ENCODE measurements at regions not wholly inside any gene's neighbourhood (a gene's known extent, or its start where the extent isn't known, plus 50 kb on each side); places are given as distances from the start of the nearest gene placed in this dataset.
"Not testable (repeated sequence)": the region's sequence is repeated elsewhere in the genome, so short reads cannot be mapped to it uniquely, and the experiment has no call there.

DNA sequence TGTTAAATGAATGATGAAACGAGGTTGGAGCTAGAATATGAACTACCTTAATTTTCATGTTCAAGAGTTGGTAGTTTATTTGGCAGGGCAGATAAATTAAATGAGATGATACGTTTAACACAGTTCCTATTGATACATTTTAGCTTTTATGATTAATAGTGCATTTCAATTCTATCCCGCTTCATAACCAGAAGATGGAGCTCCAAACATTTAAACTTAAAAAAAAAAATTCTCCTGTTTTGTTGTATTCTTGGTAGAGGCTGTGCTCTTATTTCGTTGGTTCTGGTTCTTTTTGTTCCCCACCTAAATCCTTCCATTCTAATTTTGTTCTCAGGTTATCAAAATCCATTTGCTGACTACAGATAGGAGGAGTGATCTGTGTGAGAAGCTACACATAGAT, 71.8 kb upstream of the PTPN13 start:
- DNase-seq (ENCODE audit: low read depth): peak; percentile 22
- no peak overlapping the region for H3K4me3 ChIP-seq (replicated peaks; ENCODE audit: low read depth, low read length)
- TF ChIP-seq, protein P1, sequence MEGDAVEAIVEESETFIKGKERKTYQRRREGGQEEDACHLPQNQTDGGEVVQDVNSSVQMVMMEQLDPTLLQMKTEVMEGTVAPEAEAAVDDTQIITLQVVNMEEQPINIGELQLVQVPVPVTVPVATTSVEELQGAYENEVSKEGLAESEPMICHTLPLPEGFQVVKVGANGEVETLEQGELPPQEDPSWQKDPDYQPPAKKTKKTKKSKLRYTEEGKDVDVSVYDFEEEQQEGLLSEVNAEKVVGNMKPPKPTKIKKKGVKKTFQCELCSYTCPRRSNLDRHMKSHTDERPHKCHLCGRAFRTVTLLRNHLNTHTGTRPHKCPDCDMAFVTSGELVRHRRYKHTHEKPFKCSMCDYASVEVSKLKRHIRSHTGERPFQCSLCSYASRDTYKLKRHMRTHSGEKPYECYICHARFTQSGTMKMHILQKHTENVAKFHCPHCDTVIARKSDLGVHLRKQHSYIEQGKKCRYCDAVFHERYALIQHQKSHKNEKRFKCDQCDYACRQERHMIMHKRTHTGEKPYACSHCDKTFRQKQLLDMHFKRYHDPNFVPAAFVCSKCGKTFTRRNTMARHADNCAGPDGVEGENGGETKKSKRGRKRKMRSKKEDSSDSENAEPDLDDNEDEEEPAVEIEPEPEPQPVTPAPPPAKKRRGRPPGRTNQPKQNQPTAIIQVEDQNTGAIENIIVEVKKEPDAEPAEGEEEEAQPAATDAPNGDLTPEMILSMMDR (IDR thresholded peaks at IDR 0.05; ENCODE audit: low read length, missing control alignments): peak; percentile 33

DNA sequence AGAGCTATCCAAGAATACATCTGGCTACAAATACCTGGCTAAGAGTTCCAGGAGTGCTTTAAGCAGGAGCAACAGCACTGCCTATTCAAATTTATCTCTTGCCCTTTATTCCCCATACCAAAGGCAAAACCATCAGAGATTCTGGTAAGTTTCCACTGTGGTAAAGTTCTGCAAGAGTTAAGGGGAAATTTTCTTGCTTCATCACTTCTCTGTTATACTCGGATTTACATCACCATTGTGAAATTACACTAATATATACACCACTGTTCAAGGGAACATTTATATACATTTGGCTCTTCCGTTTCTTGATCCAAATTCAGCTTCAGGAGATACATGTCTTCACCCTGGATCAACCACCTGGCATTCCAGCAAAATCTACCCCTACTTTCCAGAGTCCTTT, 70.8 kb upstream of the PTPN13 start:
- DNase-seq (ENCODE audit: low read depth): no peak
- H3K4me3 ChIP-seq (replicated peaks; ENCODE audit: low read depth, low read length): no peak overlapping the region
- TF ChIP-seq, protein P1 (IDR thresholded peaks at IDR 0.05; ENCODE audit: low read length, missing control alignments): no peak

DNA sequence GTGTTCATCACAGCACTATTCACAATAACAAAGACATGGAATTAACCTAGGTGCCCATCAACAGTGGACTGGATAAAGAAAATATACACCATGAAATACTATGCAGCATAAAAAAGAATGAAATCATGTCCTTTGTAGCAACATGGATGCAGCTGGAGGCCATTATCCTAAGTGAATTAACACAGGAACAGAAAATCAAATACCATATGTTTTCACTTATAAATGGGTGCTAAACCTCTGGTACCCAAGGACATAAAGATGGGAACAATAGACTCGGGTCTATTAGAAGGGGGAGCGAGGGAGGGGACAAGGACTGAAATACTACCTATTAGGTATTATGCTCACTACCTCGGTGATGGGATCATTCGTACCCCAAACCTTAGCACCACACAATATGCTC, 66.4 kb upstream of the PTPN13 start:
- not testable (repeated sequence) for DNase-seq (ENCODE audit: low read depth); H3K4me3 ChIP-seq (replicated peaks; ENCODE audit: low read depth, low read length)

DNA sequence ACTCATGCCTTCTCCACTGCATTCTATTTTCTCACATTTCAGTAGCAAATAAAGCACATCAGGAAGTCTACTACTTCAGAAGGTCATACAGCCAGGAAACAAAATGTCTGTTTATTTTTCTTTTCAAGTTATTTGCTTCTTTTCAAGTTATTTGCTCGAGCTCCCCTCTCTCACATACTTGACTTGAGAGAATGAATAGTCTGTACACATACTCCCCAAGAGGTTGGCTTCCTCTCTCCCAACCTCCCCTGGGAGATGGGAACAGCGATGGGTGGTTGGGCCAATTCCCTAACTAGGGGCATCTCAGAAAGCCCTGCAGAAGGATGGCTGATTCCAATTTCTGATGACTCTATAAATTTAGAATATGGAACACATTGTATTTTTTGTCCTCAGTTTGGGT, 64.7 kb upstream of the PTPN13 start:
- DNase-seq (ENCODE audit: low read depth): no peak
- TF ChIP-seq, protein P1 (IDR thresholded peaks at IDR 0.05; ENCODE audit: low read length, missing control alignments): no peak
- no peak overlapping the region for H3K4me3 ChIP-seq (replicated peaks; ENCODE audit: low read depth, low read length)

DNA sequence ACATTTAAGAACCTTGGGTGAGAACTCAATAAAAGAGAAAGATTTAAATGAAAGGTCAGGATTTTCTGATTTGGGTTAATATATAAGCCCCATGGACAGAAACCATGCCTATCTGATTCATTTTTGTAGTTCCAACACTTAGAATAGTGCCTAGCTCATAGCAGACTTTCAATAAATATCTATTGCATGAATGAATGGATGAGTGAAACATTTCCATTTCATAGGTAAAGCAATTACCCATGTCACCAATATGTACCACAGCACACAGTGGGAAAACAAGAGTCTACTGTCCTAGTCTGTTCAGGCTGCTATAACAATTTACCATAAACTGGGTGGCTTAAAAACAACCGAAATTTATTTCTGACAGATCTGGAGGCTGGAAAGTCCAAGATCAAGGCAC, 63.9 kb upstream of the PTPN13 start:
- TF ChIP-seq, protein P1 (IDR thresholded peaks at IDR 0.05; ENCODE audit: low read length, missing control alignments): no peak
- no peak overlapping the region for H3K4me3 ChIP-seq (replicated peaks; ENCODE audit: low read depth, low read length)
- DNase-seq (ENCODE audit: low read depth): no peak

DNA sequence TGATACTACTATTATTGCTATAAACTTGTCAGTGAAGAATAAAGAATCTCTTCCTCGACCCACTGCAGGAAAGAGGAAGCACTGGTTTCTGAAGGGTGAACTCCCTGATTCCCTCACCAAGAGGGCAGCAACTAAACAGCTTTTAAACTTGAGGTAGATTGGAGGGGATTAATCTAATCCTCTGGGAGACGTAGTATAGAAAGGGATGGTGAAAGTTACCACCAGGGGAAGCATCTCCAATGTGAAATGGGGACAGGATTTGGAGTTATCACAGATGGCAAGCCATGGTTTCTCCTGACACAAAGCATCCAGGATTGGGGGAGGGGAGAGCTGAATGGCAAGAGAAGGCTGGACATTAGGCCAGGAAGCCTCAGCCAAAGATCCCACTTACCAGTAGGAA, 62.7 kb upstream of the PTPN13 start:
- TF ChIP-seq, protein P1 (IDR thresholded peaks at IDR 0.05; ENCODE audit: low read length, missing control alignments): no peak

DNA sequence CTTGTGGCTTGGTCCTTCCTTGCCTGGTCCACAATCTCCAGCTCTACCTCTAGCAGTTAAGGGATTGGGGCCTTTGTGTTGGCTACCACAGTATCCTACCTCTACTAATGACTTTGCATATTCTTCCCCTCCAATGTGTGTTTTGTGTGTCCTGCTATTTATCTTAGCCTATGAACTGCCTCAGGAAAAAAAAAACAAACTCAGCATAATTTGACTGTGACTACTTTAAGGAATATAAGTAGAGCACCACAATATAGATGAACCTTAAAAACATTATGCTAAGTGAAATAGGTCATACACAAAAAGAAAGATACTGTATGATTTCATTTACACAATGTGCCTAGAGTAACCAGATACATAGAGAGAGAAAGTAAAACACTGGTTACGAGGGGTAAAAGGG, 61.3 kb upstream of the PTPN13 start:
- TF ChIP-seq, protein P1 (IDR thresholded peaks at IDR 0.05; ENCODE audit: low read length, missing control alignments): no peak
- H3K4me3 ChIP-seq (replicated peaks; ENCODE audit: low read depth, low read length): no peak overlapping the region
- DNase-seq (ENCODE audit: low read depth): no peak

More for the DNA sequence above, 62.7 kb upstream of the PTPN13 start:
- no peak for DNase-seq (ENCODE audit: low read depth)
- no peak overlapping the region for H3K4me3 ChIP-seq (replicated peaks; ENCODE audit: low read depth, low read length)

DNA sequence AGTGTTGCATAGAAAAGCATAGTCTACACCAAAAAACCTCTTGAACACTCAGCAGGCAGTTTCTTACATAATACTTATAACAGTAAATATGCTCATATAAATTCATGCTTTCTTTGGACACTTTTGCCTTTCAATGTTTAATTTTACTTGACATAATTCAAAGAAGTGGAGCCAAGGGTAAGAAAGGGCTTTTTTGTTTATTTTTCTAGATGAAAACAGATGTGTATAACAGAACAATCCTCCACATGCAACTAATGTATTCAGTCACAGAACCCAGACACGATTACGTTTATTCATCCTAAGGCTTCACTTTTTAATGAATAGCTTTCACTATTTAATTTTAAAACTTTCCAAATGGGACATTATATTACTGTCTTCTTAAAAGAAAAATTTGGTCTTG, 58.0 kb upstream of the PTPN13 start:
- no peak overlapping the region for H3K4me3 ChIP-seq (replicated peaks; ENCODE audit: low read depth, low read length)
- TF ChIP-seq, protein P1 (IDR thresholded peaks at IDR 0.05; ENCODE audit: low read length, missing control alignments): no peak
- DNase-seq (ENCODE audit: low read depth): no peak

Data from fibroblast of pulmonary artery (primary cell).